ENCODE measurements at regions not wholly inside any gene's neighbourhood (a gene's known extent, or its start where the extent isn't known, plus 50 kb on each side); places are given as distances from the start of the nearest gene placed in this dataset.

DNA sequence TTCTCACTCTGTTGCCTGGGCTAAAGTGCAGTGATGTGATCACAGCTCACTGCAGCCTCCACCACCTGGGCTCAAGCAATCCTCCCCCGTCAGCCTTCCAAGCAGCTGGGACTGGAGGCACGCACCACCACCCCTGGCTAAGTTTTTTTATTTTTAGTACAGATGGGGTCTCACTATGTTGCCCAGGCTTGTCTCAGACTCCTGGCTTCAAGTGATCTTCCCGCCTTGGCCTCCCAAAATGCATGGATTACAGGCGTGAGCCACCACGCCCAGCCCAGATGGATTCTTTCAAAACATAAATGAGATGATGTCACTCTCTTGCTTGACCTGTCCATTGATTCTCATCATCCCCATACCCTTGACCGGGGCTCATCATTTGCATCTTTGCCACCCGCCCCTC lies 72.6 kb upstream of the SLC6A6 start:
- Histone ChIP-seq H3K9ac (ENCODE audit: low read depth in 2 of 2, low read length in 2 of 2) (no peak overlapping the region), H3K27me3 (no peaks in the 10 kb centered on the region), H3K4me3 (no peak overlapping the region), H3K4me1 (no peaks in the 10 kb centered on the region), H3K36me3 (no peaks in the 10 kb centered on the region), H3K27ac (peak overlapping the region; percentile 4), H3K9me3 (no peaks in the 10 kb centered on the region)
- intact Hi-C loops (cut with DNase I): no loop called here
- no peak for DNase-seq
- TF ChIP-seq, protein P1, sequence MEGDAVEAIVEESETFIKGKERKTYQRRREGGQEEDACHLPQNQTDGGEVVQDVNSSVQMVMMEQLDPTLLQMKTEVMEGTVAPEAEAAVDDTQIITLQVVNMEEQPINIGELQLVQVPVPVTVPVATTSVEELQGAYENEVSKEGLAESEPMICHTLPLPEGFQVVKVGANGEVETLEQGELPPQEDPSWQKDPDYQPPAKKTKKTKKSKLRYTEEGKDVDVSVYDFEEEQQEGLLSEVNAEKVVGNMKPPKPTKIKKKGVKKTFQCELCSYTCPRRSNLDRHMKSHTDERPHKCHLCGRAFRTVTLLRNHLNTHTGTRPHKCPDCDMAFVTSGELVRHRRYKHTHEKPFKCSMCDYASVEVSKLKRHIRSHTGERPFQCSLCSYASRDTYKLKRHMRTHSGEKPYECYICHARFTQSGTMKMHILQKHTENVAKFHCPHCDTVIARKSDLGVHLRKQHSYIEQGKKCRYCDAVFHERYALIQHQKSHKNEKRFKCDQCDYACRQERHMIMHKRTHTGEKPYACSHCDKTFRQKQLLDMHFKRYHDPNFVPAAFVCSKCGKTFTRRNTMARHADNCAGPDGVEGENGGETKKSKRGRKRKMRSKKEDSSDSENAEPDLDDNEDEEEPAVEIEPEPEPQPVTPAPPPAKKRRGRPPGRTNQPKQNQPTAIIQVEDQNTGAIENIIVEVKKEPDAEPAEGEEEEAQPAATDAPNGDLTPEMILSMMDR (IDR thresholded peaks at IDR 0.05): no peak

DNA sequence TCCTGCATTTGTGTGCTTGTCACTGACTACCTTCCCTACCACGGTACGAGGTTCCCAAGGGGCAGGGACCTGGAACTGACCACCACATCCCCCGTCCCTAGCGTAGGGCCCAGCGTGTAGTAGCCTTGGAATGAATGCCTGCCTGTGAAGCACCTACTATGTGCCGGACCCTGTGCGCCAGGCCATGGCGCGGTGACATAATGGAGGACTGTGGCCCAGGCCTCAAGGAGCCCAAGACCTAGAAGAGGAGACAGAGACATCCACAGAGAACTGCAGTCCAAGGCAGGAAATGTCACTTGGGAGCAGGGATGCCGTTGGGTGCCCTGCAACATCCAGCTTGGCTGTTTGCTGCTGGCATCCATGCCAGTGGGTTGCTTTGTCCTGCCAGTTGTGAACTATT lies 71.9 kb upstream of the SLC6A6 start:
- Histone ChIP-seq H3K9ac (ENCODE audit: low read depth in 2 of 2, low read length in 2 of 2) (no peak overlapping the region), H3K9me3 (no peaks in the 10 kb centered on the region), H3K27me3 (no peaks in the 10 kb centered on the region), H3K4me1 (no peaks in the 10 kb centered on the region), H3K4me3 (no peak overlapping the region), H3K27ac (no peak overlapping the region), H3K36me3 (no peaks in the 10 kb centered on the region)
- intact Hi-C loops (cut with DNase I): no loop called here
- no peak for DNase-seq
- TF ChIP-seq, protein P1 (IDR thresholded peaks at IDR 0.05): no peak

DNA sequence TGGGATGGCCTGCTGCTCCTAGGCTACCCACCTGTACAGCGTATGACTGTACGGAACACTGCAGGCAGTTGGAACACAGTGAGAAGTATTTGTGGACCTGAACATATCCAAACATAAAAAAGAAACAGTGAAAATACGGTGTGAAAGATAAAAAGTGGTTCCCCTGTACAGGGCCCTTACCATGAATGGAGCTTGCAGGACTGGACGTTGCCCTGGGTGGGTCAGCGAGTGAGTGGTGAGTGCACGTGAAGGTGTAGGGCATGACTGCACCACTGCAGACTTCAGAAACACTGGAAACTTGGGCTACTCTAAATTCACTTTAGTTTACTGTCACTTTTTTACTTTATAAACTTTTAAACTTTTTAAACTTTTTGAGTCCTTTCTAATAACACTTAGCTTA lies 71.2 kb upstream of the SLC6A6 start:
- DNase-seq: peak; percentile 79
- Histone ChIP-seq H3K9me3 (no peaks in the 10 kb centered on the region), H3K4me1 (no peaks in the 10 kb centered on the region), H3K27me3 (no peaks in the 10 kb centered on the region), H3K36me3 (no peaks in the 10 kb centered on the region), H3K9ac (ENCODE audit: low read depth in 2 of 2, low read length in 2 of 2) (peak overlapping the region in 1 of 2 donors; percentile 9), H3K27ac (no peak overlapping the region), H3K4me3 (no peak overlapping the region)
- intact Hi-C loops (cut with DNase I): no loop called here
- TF ChIP-seq, protein P1 (IDR thresholded peaks at IDR 0.05): no peak

DNA sequence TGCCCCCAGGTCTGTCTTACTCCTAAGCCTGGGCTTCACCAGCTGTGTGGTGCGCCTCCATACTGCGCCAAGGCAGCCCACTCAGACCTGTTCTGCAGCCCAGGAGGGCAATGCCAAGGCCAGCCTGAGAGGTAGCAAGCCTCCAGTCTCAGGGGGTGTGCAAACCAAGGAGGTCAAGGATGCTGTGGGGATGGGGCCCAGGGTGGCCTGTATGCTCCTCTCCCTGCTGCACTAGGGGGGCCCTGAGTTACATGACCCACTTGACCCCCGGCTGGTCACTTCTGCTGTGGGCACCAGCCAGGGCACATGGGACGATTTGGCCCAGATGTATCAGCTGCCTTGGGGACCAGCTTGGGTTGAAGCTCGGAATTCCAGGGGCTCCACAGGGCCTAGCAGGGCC lies 70.0 kb upstream of the SLC6A6 start:
- no peaks in the 10 kb centered on the region for H3K4me1 ChIP-seq
- no peak for DNase-seq
- H3K9me3 ChIP-seq: no peaks in the 10 kb centered on the region
- H3K9ac ChIP-seq (ENCODE audit: low read depth in 2 of 2, low read length in 2 of 2): no peak overlapping the region
- no peak overlapping the region for H3K27ac ChIP-seq
- intact Hi-C loops (cut with DNase I): no loop called here
- no peaks in the 10 kb centered on the region for H3K36me3 ChIP-seq
- H3K27me3 ChIP-seq: no peaks in the 10 kb centered on the region
- no peak overlapping the region for H3K4me3 ChIP-seq
- TF ChIP-seq, protein P1 (IDR thresholded peaks at IDR 0.05): no peak

DNA sequence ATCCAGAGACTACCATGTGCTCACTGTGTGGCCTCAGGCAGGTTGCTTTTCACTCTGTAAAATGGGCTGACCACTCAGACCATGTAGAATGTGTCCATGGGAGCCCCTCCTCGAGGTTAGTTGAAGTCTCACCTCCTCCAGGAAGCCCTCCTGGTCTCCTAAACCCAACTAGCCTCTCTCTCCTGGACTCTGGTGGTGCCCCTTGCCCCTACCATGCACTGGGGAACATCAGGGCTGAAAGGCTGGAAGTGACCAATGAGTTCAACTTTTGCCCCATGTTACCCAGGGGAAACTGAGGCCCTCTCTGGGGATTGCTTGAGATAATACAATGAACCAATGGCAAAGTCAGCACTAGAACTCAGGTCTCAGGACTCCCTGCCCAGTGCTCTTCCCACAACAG lies 69.2 kb upstream of the SLC6A6 start:
- no peaks in the 10 kb centered on the region for H3K36me3 ChIP-seq
- no peaks in the 10 kb centered on the region for H3K27me3 ChIP-seq
- no peaks in the 10 kb centered on the region for H3K4me1 ChIP-seq
- no peak overlapping the region for H3K27ac ChIP-seq
- no peaks in the 10 kb centered on the region for H3K9me3 ChIP-seq
- intact Hi-C loops (cut with DNase I): no loop called here
- DNase-seq: no peak
- TF ChIP-seq, protein P1 (IDR thresholded peaks at IDR 0.05): no peak
- H3K9ac ChIP-seq (ENCODE audit: low read depth in 2 of 2, low read length in 2 of 2): peak overlapping the region in 1 of 2 donors; percentile 21
- H3K4me3 ChIP-seq: no peak overlapping the region

DNA sequence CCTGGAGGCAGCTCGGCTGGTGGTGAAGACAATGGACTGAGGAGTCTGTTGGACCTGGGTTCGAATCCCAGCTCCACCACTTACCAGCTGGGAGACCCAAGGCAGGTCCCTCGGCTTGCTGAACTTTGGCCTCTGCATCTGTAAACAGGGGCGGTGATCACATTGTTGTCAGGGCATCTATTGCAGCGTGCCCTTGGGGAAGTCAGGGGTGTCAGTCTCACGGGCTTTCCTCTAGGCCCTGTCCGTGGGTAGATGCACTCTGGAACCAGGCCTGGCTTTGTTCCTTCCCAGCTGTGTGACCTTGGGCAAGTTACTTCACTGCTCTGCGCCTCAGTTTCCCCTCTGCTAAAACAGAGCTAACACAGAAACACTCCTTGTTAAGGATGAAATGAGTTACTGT lies 68.8 kb upstream of the SLC6A6 start:
- no peaks in the 10 kb centered on the region for H3K4me1 ChIP-seq
- intact Hi-C loops (cut with DNase I): no loop called here
- peak overlapping the region in 1 of 2 donors; percentile 21 for H3K9ac ChIP-seq (ENCODE audit: low read depth in 2 of 2, low read length in 2 of 2)
- no peaks in the 10 kb centered on the region for H3K27me3 ChIP-seq
- no peak overlapping the region for H3K4me3 ChIP-seq
- no peak overlapping the region for H3K27ac ChIP-seq
- TF ChIP-seq, protein P1 (IDR thresholded peaks at IDR 0.05): no peak
- DNase-seq: no peak
- no peaks in the 10 kb centered on the region for H3K9me3 ChIP-seq
- H3K36me3 ChIP-seq: no peaks in the 10 kb centered on the region

Data from colonic mucosa (tissue), 4 donors.